ENCODE measurements at regions not wholly inside any gene's neighbourhood (a gene's known extent, or its start where the extent isn't known, plus 50 kb on each side); places are given as distances from the start of the nearest gene placed in this dataset.

DNA sequence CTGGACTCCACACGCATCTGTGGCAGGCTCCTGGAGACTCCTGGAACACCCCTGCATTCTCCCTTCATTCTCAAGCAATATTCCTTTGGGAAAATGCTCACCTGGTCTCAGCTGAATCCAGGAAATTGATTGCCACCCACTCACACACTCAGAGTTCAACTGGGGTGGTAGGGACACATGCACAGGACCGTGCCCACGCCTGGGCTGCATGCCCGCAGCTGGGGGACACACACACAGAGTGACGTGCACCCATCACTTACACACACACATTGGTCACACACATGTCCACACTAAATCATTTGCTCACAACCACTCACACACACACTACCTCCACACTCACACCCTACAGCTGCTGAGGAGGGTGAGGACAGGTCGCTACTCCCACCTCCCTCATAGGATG is 84.8 kb downstream of the ENGASE start:
- TF ChIP-seq EZH2 (IDR thresholded peaks at IDR 0.05; ENCODE audit: low read length, unreplicated experiment) (no peak), EZH2phosphoT487 (IDR thresholded peaks at IDR 0.05; ENCODE audit: borderline replicate concordance, low read length) (no peak)
- TF ChIP-seq, protein P1, sequence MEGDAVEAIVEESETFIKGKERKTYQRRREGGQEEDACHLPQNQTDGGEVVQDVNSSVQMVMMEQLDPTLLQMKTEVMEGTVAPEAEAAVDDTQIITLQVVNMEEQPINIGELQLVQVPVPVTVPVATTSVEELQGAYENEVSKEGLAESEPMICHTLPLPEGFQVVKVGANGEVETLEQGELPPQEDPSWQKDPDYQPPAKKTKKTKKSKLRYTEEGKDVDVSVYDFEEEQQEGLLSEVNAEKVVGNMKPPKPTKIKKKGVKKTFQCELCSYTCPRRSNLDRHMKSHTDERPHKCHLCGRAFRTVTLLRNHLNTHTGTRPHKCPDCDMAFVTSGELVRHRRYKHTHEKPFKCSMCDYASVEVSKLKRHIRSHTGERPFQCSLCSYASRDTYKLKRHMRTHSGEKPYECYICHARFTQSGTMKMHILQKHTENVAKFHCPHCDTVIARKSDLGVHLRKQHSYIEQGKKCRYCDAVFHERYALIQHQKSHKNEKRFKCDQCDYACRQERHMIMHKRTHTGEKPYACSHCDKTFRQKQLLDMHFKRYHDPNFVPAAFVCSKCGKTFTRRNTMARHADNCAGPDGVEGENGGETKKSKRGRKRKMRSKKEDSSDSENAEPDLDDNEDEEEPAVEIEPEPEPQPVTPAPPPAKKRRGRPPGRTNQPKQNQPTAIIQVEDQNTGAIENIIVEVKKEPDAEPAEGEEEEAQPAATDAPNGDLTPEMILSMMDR (conservative IDR thresholded peaks at IDR 0.05; ENCODE audit: low read depth, low read length) = no peak
